ENCODE measurements at regions not wholly inside any gene's neighbourhood (a gene's known extent, or its start where the extent isn't known, plus 50 kb on each side); places are given as distances from the start of the nearest gene placed in this dataset.

- TF ChIP-seq, protein P1, sequence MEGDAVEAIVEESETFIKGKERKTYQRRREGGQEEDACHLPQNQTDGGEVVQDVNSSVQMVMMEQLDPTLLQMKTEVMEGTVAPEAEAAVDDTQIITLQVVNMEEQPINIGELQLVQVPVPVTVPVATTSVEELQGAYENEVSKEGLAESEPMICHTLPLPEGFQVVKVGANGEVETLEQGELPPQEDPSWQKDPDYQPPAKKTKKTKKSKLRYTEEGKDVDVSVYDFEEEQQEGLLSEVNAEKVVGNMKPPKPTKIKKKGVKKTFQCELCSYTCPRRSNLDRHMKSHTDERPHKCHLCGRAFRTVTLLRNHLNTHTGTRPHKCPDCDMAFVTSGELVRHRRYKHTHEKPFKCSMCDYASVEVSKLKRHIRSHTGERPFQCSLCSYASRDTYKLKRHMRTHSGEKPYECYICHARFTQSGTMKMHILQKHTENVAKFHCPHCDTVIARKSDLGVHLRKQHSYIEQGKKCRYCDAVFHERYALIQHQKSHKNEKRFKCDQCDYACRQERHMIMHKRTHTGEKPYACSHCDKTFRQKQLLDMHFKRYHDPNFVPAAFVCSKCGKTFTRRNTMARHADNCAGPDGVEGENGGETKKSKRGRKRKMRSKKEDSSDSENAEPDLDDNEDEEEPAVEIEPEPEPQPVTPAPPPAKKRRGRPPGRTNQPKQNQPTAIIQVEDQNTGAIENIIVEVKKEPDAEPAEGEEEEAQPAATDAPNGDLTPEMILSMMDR (IDR thresholded peaks at IDR 0.05; ENCODE audit: poor library complexity, severe bottlenecking) = no peak
- TF ChIP-seq EZH2 (IDR thresholded peaks at IDR 0.05; ENCODE audit: borderline replicate concordance, insufficient read depth, low read length, poor library complexity, severe bottlenecking) = no peak
- no peak for TF ChIP-seq MXI1 (conservative IDR thresholded peaks at IDR 0.05; ENCODE audit: poor library complexity, severe bottlenecking)
- TF ChIP-seq POLR2AphosphoS5 (IDR thresholded peaks at IDR 0.05) = no peak
- no peak for TF ChIP-seq TAF1 (IDR thresholded peaks at IDR 0.05; ENCODE audit: low read depth)
- no peak for TF ChIP-seq EP300 (conservative IDR thresholded peaks at IDR 0.05; ENCODE audit: poor library complexity, severe bottlenecking)
- no peak for TF ChIP-seq REST (IDR thresholded peaks at IDR 0.05; ENCODE audit: borderline replicate concordance)
- no peak for TF ChIP-seq SMC3 (conservative IDR thresholded peaks at IDR 0.05; ENCODE audit: poor library complexity)
- no peak for TF ChIP-seq RAD21 (conservative IDR thresholded peaks at IDR 0.05)
Measured at GRCh38 chr9:1411826-1412225, 361.7 kb downstream of the DMRT2 start.

Measured in neural cell (in vitro differentiated cells).